Prostate gland (tissue), 2 donors: ENCODE measurements at regions not wholly inside any gene's neighbourhood (a gene's known extent, or its start where the extent isn't known, plus 50 kb on each side); places are given as distances from the start of the nearest gene placed in this dataset.

Experiments used
- DNase-seq: peaks from one replicate; pipeline ENCODE4 v3.0.0-alpha.2; 2019; ENCODE audit warnings: low spot score
- H3K27ac ChIP-seq, 2 donors: fragments of 200-600 bp; sonication (generic); 2 replicates each; pipeline ENCODE4 v1.5.1; 2017 to 2019
- H3K27me3 ChIP-seq: fragments of 200-600 bp; sonication (generic); replicated peaks from 2 replicates; pipeline ENCODE4 v1.5.1; 2019; ENCODE audit not compliant: insufficient read depth
- H3K36me3 ChIP-seq, 2 donors: fragments of 200-600 bp; sonication (generic); 1 replicate in 1 of 2; 2 replicates in 1 of 2; pipeline versions ENCODE4 v1.5.1 to v1.8.1; 2017 to 2019
- H3K4me1 ChIP-seq: fragments of 200-600 bp; sonication (generic); replicated peaks from 2 replicates; pipeline ENCODE4 v1.5.1; 2019
- H3K4me3 ChIP-seq, 2 donors: fragments of 200-600 bp; sonication (generic); 2 replicates each; pipeline ENCODE4 v1.5.1; 2017 to 2019
- H3K9me3 ChIP-seq: fragments of 200-600 bp; sonication (generic); 2 replicates; pipeline ENCODE4 v1.5.1; 2017
- POLR2A ChIP-seq: fragments of 450-650 bp; IDR thresholded peaks from one replicate; pipeline ENCODE4 v1.6.1; 2016; ENCODE audit warnings: antibody characterized with exemption, mild to moderate bottlenecking
- POLR2AphosphoS5 ChIP-seq: sonication (generic); formaldehyde crosslinking; IDR thresholded peaks from one replicate; pipeline ENCODE4 v1.6.1; 2017; ENCODE audit warnings: antibody characterized with exemption
- WGBS: methylation state at CpG from one replicate; pipeline ENCODE4 v1.1.5; 2018; 5-methylcytosine and 5-hydroxymethylcytosine counted together
- intact Hi-C: fragments of 100-400 bp; cut with DNase I; formaldehyde crosslinking; loops from one replicate; pipeline ENCODE4 v1.14.2; 2022
- TF ChIP-seq, protein P1 (sequence below), 4 experiments: fragments of 200-600 bp in 2 of 4; fragments of 450-650 bp in 2 of 4; sonication (generic) in 2 of 4; IDR thresholded peaks; 1 replicate in 3 of 4; 2 replicates in 1 of 4; pipeline ENCODE4 v1.5.1; 2016 to 2019; ENCODE audit warnings: antibody characterized with exemption in 4 of 4, mild to moderate bottlenecking in 2 of 4, moderate library complexity in 2 of 4

DNA sequence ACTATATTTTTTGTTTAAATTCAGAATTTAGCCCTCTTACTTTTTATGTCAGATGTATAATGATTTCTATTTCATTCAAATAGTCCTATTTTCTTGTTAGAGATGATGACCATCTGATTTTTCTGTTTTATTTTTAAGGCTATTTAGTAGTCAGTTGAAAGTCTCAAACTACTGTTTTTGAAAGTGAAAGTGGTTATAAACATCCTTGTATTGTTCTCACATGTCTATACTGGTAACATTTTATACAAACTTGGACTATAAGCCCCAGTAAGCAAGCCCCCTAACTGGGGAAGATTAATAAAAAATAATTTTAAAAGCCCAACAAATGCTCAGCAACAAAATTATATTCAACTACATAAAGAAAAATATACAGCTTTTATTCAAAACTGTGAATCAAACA, 271.3 kb upstream of the RGS18 start:
- Histone ChIP-seq H3K4me1 (no peaks in the 10 kb centered on the region), H3K36me3 (no peaks in the 10 kb centered on the region), H3K4me3 (no peak overlapping the region), H3K27ac (no peak overlapping the region), H3K27me3 (no peaks in the 10 kb centered on the region), H3K9me3 (no peaks in the 10 kb centered on the region)
- no peak for DNase-seq
- TF ChIP-seq, protein P1, sequence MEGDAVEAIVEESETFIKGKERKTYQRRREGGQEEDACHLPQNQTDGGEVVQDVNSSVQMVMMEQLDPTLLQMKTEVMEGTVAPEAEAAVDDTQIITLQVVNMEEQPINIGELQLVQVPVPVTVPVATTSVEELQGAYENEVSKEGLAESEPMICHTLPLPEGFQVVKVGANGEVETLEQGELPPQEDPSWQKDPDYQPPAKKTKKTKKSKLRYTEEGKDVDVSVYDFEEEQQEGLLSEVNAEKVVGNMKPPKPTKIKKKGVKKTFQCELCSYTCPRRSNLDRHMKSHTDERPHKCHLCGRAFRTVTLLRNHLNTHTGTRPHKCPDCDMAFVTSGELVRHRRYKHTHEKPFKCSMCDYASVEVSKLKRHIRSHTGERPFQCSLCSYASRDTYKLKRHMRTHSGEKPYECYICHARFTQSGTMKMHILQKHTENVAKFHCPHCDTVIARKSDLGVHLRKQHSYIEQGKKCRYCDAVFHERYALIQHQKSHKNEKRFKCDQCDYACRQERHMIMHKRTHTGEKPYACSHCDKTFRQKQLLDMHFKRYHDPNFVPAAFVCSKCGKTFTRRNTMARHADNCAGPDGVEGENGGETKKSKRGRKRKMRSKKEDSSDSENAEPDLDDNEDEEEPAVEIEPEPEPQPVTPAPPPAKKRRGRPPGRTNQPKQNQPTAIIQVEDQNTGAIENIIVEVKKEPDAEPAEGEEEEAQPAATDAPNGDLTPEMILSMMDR (IDR thresholded peaks at IDR 0.05): no peak
- intact Hi-C loops: no loop called here

- Histone ChIP-seq H3K4me1 (no peaks in the 10 kb centered on the region), H3K36me3 (no peaks in the 10 kb centered on the region), H3K27me3 (no peaks in the 10 kb centered on the region), H3K4me3 (no peak overlapping the region), H3K9me3 (no peaks in the 10 kb centered on the region), H3K27ac (no peak overlapping the region)
- no peak for TF ChIP-seq POLR2A
- TF ChIP-seq, protein P1 (IDR thresholded peaks at IDR 0.05): no peak
- TF ChIP-seq POLR2AphosphoS5: no peak
- no peak for DNase-seq
- 46% methylated on average over 4 of the region's 4 CpGs for WGBS
- intact Hi-C loops: no loop called here
Observed at GRCh38 chr1:191888996-191889622, 269.2 kb upstream of the RGS18 start.

GRCh38 chr1:191889623-191890003, 268.6 kb upstream of the RGS18 start:
- H3K9me3 ChIP-seq: no peaks in the 10 kb centered on the region
- H3K4me1 ChIP-seq: no peaks in the 10 kb centered on the region
- intact Hi-C loops: no loop called here
- no peak overlapping the region for H3K4me3 ChIP-seq
- WGBS: 90% methylated on average over 3 of the region's 3 CpGs
- H3K27ac ChIP-seq: no peak overlapping the region
- no peak for TF ChIP-seq POLR2A
- TF ChIP-seq POLR2AphosphoS5: no peak
- TF ChIP-seq, protein P1 (IDR thresholded peaks at IDR 0.05): no peak
- H3K27me3 ChIP-seq: no peaks in the 10 kb centered on the region
- no peak for DNase-seq
- no peaks in the 10 kb centered on the region for H3K36me3 ChIP-seq

DNA sequence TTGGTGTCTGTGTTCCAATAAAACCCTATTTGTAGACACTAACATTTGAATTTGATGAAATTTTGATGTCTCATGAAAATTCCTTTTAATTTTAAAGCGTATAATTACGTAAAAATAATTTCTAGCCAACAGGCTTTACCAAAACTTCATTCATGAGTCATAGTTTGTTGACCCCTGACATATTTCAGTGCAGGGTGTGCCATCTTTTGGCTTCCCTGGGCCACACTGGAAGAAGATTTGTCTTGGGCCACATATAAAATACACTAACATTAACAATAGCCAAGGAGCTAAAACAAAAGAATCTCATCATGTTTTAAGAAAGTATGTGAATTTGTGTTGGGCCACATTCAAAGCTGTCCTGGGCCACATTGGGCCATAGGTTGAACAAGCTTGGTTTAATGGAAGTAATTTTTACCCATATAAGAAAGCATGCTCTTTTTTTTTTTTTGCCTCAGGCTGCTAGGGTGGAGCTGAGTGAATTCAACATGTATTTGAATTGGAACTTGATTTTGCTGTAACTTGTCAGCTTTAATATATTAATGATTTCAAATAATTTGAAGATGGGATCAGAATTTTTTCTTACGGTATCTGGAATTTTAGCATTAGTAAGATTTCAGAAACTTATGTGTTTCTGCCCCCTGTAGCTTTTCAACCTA, 267.7 kb upstream of the RGS18 start:
- no peak overlapping the region for H3K4me3 ChIP-seq
- 98% methylated on average over 3 of the region's 3 CpGs for WGBS
- no peaks in the 10 kb centered on the region for H3K9me3 ChIP-seq
- H3K27me3 ChIP-seq: no peaks in the 10 kb centered on the region
- TF ChIP-seq POLR2A: no peak
- TF ChIP-seq, protein P1 (IDR thresholded peaks at IDR 0.05): no peak
- TF ChIP-seq POLR2AphosphoS5: no peak
- no peak for DNase-seq
- no peaks in the 10 kb centered on the region for H3K4me1 ChIP-seq
- H3K27ac ChIP-seq: no peak overlapping the region
- H3K36me3 ChIP-seq: no peaks in the 10 kb centered on the region
- intact Hi-C loops: no loop called here

- TF ChIP-seq, protein P1 (IDR thresholded peaks at IDR 0.05): no peak
- TF ChIP-seq POLR2A (no peak), POLR2AphosphoS5 (no peak)
- no peak for DNase-seq
- H3K4me3 ChIP-seq: no peak overlapping the region
- intact Hi-C loops: no loop called here
- no peak overlapping the region for H3K27ac ChIP-seq
- H3K4me1 ChIP-seq: no peaks in the 10 kb centered on the region
- H3K36me3 ChIP-seq: no peaks in the 10 kb centered on the region
- no peaks in the 10 kb centered on the region for H3K27me3 ChIP-seq
- no peaks in the 10 kb centered on the region for H3K9me3 ChIP-seq
Observed at GRCh38 chr1:191892716-191893115, 265.5 kb upstream of the RGS18 start.
